Transverse colon (tissue), 4 donors: ENCODE measurements at regions not wholly inside any gene's neighbourhood (a gene's known extent, or its start where the extent isn't known, plus 50 kb on each side); places are given as distances from the start of the nearest gene placed in this dataset.

Experiments
- DNase-seq: peaks from one replicate; pipeline ENCODE4 v3.0.0-alpha.2; 2019
- H3K27ac ChIP-seq, 4 donors: fragments of 200-600 bp; sonication (generic); 2 replicates each; pipeline ENCODE4 v1.5.1; 2016 to 2018; ENCODE audit warnings: inconsistent platforms in 4 of 4
- H3K27me3 ChIP-seq: fragments of 200-600 bp; sonication (generic); 2 replicates; pipeline ENCODE4 v1.5.1; 2017; ENCODE audit warnings: inconsistent platforms
- H3K36me3 ChIP-seq, 4 donors: fragments of 200-600 bp; sonication (generic); 2 replicates each; pipeline ENCODE4 v1.5.1; 2017 to 2019; ENCODE audit warnings: inconsistent platforms in 4 of 4
- H3K4me1 ChIP-seq, 4 donors: fragments of 200-600 bp; sonication (generic); 2 replicates each; pipeline ENCODE4 v1.5.1; 2017 to 2020; ENCODE audit warnings: inconsistent platforms in 4 of 4
- H3K4me3 ChIP-seq, 4 donors: fragments of 200-600 bp; sonication (generic); 1 replicate in 1 of 4; 2 replicates in 3 of 4; pipeline versions ENCODE4 v1.5.1 to v1.6.1; 2017 to 2019; ENCODE audit warnings: inconsistent platforms in 4 of 4
- H3K9me3 ChIP-seq, 2 donors: fragments of 200-600 bp; sonication (generic); 2 replicates each; pipeline ENCODE4 v1.5.1; 2017 to 2019; ENCODE audit warnings: inconsistent platforms in 2 of 2
- CTCF ChIP-seq, 5 experiments: fragments of 200-600 bp in 3 of 5; fragments of 450-650 bp in 2 of 5; sonication (generic) in 3 of 5; IDR thresholded peaks; 1 replicate in 2 of 5; 2 replicates in 3 of 5; pipeline ENCODE4 v1.5.1; 2016 to 2017; ENCODE audit warnings: antibody characterized with exemption in 5 of 5, inconsistent platforms in 3 of 5, mild to moderate bottlenecking in 2 of 5, moderate library complexity in 1 of 5
- EP300 ChIP-seq: sonication (generic); formaldehyde crosslinking; IDR thresholded peaks from one replicate; pipeline ENCODE4 v1.6.1; 2017; ENCODE audit warnings: antibody characterized with exemption, low read depth
- POLR2A ChIP-seq: fragments of 450-650 bp; IDR thresholded peaks from one replicate; pipeline ENCODE4 v1.6.1; 2016; ENCODE audit warnings: antibody characterized with exemption, mild to moderate bottlenecking, moderate library complexity
- POLR2AphosphoS5 ChIP-seq, 3 donors: sonication (generic); formaldehyde crosslinking; IDR thresholded peaks; one replicate each; pipeline ENCODE4 v1.6.1; 2016; ENCODE audit warnings: antibody characterized with exemption in 3 of 3
- WGBS, 2 donors: methylation state at CpG; one replicate each; pipeline ENCODE4 v1.1.5; 2018; ENCODE audit warnings: low coverage in 1 of 2; 5-methylcytosine and 5-hydroxymethylcytosine counted together
- in situ Hi-C, 4 donors: fragments of 200-750 bp; cut with MboI; loops; one replicate each; pipeline versions ENCODE4 v1.15.0 to v1.15.1; 2017; ENCODE audit warnings: low sequenced_read_pairs in 3 of 4, low pct_ligation_motif_present in 1 of 4, low pct_unique_long_range_greater_than_20kb in 1 of 4
- intact Hi-C: fragments of 100-400 bp; cut with DNase I; formaldehyde crosslinking; loops from one replicate; pipeline ENCODE4 v1.15.1; 2023; ENCODE audit warnings: low total_unique reads

DNA sequence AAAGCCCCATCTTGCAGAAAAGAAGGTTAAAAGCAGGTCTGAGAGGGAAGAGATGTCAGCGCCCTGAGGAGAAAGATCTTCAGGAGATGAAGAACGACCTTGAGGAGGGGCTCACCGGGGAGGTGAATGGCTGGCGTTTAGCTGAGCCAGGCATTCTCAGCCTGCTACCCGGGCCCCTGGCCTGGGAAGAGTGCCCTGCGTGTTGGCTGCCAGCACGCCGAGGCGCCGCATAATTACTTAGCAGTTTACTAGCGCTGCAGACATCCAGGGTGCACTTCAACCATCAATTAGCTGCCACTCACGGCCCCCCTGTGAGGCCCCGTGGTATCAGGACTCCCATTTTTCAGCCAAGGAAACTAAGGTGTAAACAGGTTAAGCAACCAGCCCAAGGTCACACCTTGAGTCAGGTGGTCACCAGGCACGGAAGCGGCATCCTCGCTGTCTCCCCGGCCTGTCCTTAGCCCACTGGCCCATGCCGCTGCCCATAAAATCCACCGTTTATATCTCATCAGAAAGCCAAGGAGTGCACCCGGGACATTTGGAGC is 551.9 kb downstream of the BNC2 start:
- DNase-seq: no peak
- no peak overlapping the region for H3K27ac ChIP-seq
- no peaks in the 10 kb centered on the region for H3K4me1 ChIP-seq
- H3K4me3 ChIP-seq: no peak overlapping the region
- H3K36me3 ChIP-seq: no peaks in the 10 kb centered on the region
- no peaks in the 10 kb centered on the region for H3K27me3 ChIP-seq
- 79 to 92% methylated on average over 7 to 20 of the region's 20 CpGs for WGBS, 2 donors
- intact Hi-C loops: no loop called here
- in situ Hi-C loops: no loop called here
- no peaks in the 10 kb centered on the region for H3K9me3 ChIP-seq
- TF ChIP-seq CTCF (IDR thresholded peaks at IDR 0.05): no peak
- TF ChIP-seq POLR2A: no peak
- no peak for TF ChIP-seq POLR2AphosphoS5 (IDR thresholded peaks at IDR 0.05)
- TF ChIP-seq EP300: no peak

GRCh38 chr9:16319646-16320045 is 550.8 kb downstream of the BNC2 start:
- H3K27me3 ChIP-seq: no peaks in the 10 kb centered on the region
- no peak for DNase-seq
- intact Hi-C loops (no loop called here), in situ Hi-C loops (loop anchor here in 1 of 4 donors (10.0 kb wide), 1 partner anchor 55 kb away; no protein-coding TSS in a partner anchor)
- no peak overlapping the region for H3K4me3 ChIP-seq
- H3K9me3 ChIP-seq: no peaks in the 10 kb centered on the region
- WGBS, 2 donors: 82% methylated on average over 3 of the region's 3 CpGs; no CpG with 5 or more reads in 1 of the 2 donors
- no peaks in the 10 kb centered on the region for H3K4me1 ChIP-seq
- no peaks in the 10 kb centered on the region for H3K36me3 ChIP-seq
- TF ChIP-seq CTCF (IDR thresholded peaks at IDR 0.05) (no peak), POLR2A (no peak), EP300 (no peak), POLR2AphosphoS5 (IDR thresholded peaks at IDR 0.05) (no peak)
- H3K27ac ChIP-seq: no peak overlapping the region

- intact Hi-C loops (no loop called here), in situ Hi-C loops (loop anchor here in 1 of 4 donors (10.0 kb wide), 1 partner anchor 56 kb away; no protein-coding TSS in a partner anchor)
- no peaks in the 10 kb centered on the region for H3K27me3 ChIP-seq
- no peaks in the 10 kb centered on the region for H3K36me3 ChIP-seq
- H3K9me3 ChIP-seq: no peaks in the 10 kb centered on the region
- H3K4me3 ChIP-seq: no peak overlapping the region
- DNase-seq: no peak
- no peak overlapping the region for H3K27ac ChIP-seq
- no peaks in the 10 kb centered on the region for H3K4me1 ChIP-seq
- no peak for TF ChIP-seq EP300
- no peak for TF ChIP-seq POLR2A
- no peak for TF ChIP-seq POLR2AphosphoS5 (IDR thresholded peaks at IDR 0.05)
- no peak for TF ChIP-seq CTCF (IDR thresholded peaks at IDR 0.05)
- 89 to 100% methylated on average over 2 to 5 of the region's 5 CpGs for WGBS, 2 donors
Measured at GRCh38 chr9:16320338-16320902, 550.0 kb downstream of the BNC2 start.

GRCh38 chr9:16321461-16322119 is 548.9 kb downstream of the BNC2 start:
- Histone ChIP-seq H3K27ac (no peak overlapping the region), H3K4me3 (no peak overlapping the region), H3K4me1 (no peaks in the 10 kb centered on the region), H3K36me3 (no peaks in the 10 kb centered on the region), H3K27me3 (no peaks in the 10 kb centered on the region), H3K9me3 (no peaks in the 10 kb centered on the region)
- TF ChIP-seq POLR2A (no peak), CTCF (IDR thresholded peaks at IDR 0.05) (no peak), EP300 (no peak), POLR2AphosphoS5 (IDR thresholded peaks at IDR 0.05) (no peak)
- intact Hi-C loops: no loop called here
- 70 to 74% methylated on average over 5 to 7 of the region's 7 CpGs for WGBS, 2 donors
- in situ Hi-C loops: loop anchor here in 1 of 4 donors (10.0 kb wide), 1 partner anchor 57 kb away; no protein-coding TSS in a partner anchor
- DNase-seq: no peak
